RWPE2 (cell line): ENCODE measurements at regions not wholly inside any gene's neighbourhood (a gene's known extent, or its start where the extent isn't known, plus 50 kb on each side); places are given as distances from the start of the nearest gene placed in this dataset.

Experiments used
- ATAC-seq: fragments of 200-7000 bp; cut with Tn5 transposase; 3 replicates; pipeline ENCODE4 v1.9.1; 2021; ENCODE audit warnings: low read depth
- DNase-seq: peaks from one replicate; pipeline ENCODE4 v3.0.0-alpha.2; 2020; ENCODE audit warnings: low spot score
- H3K27ac ChIP-seq: fragments of 450-650 bp; 2 replicates; pipeline ENCODE4 v1.5.1; 2017; ENCODE audit warnings: mild to moderate bottlenecking; ENCODE audit not compliant: poor library complexity, severe bottlenecking
- H3K27me3 ChIP-seq: fragments of 250-450 bp; sonication (Bioruptor Pico); 2 replicates; pipeline ENCODE4 v1.5.1; 2021; ENCODE audit warnings: mild to moderate bottlenecking, moderate library complexity; ENCODE audit not compliant: insufficient read depth, poor library complexity, severe bottlenecking
- H3K36me3 ChIP-seq: fragments of 250-450 bp; sonication (Bioruptor Pico); 2 replicates; pipeline ENCODE4 v1.5.1; 2020; ENCODE audit warnings: low read depth, mild to moderate bottlenecking, moderate library complexity
- H3K4me1 ChIP-seq: fragments of 250-450 bp; sonication (Bioruptor Pico); 2 replicates; pipeline ENCODE4 v1.5.1; 2021; ENCODE audit warnings: mild to moderate bottlenecking, moderate library complexity; ENCODE audit not compliant: insufficient read depth, poor library complexity, severe bottlenecking
- H3K4me3 ChIP-seq: fragments of 250-450 bp; sonication (Bioruptor Pico); 2 replicates; pipeline ENCODE4 v1.5.1; 2021; ENCODE audit warnings: mild to moderate bottlenecking, moderate library complexity; ENCODE audit not compliant: severe bottlenecking
- H3K9me3 ChIP-seq: fragments of 250-450 bp; sonication (Bioruptor Pico); 2 replicates; pipeline ENCODE4 v1.5.1; 2021; ENCODE audit warnings: mild to moderate bottlenecking, moderate library complexity; ENCODE audit not compliant: severe bottlenecking
- CTCF ChIP-seq: fragments of 450-650 bp; IDR thresholded peaks from one replicate; pipeline ENCODE4 v1.5.1; 2017; ENCODE audit warnings: mild to moderate bottlenecking, moderate library complexity; ENCODE audit not compliant: poor library complexity, severe bottlenecking

- ATAC-seq = peak; percentile 40; the same call in 2 of the 3 replicates
- DNase-seq = no peak
- TF ChIP-seq CTCF = no peak
- Histone ChIP-seq H3K27me3 (no peaks in the 10 kb centered on the region), H3K4me3 (no peak overlapping the region), H3K36me3 (no peaks in the 10 kb centered on the region), H3K27ac (peak overlapping the region; percentile 73), H3K9me3 (no peaks in the 10 kb centered on the region), H3K4me1 (peaks cover 31% of the 10 kb centered on the region)
These were observed 664.2 kb downstream of the SORCS1 start for GRCh38 chr10:106500041-106500924.

GRCh38 chr10:106499448-106499847 is 665.1 kb downstream of the SORCS1 start:
- no peak for ATAC-seq

GRCh38 chr10:106498675-106499074 is 665.8 kb downstream of the SORCS1 start:
- no peak overlapping the region for H3K4me3 ChIP-seq
- H3K36me3 ChIP-seq = no peaks in the 10 kb centered on the region
- no peak for TF ChIP-seq CTCF
- peaks cover 27% of the 10 kb centered on the region for H3K4me1 ChIP-seq
- H3K27me3 ChIP-seq = no peaks in the 10 kb centered on the region
- no peak for DNase-seq
- no peaks in the 10 kb centered on the region for H3K9me3 ChIP-seq
- H3K27ac ChIP-seq = no peak overlapping the region
- no peak for ATAC-seq

More at GRCh38 chr10:106499448-106499847, 665.1 kb downstream of the SORCS1 start:
- no peak for DNase-seq
- H3K9me3 ChIP-seq = no peaks in the 10 kb centered on the region
- H3K4me3 ChIP-seq = no peak overlapping the region
- peaks cover 27% of the 10 kb centered on the region for H3K4me1 ChIP-seq
- H3K36me3 ChIP-seq = no peaks in the 10 kb centered on the region
- no peak for TF ChIP-seq CTCF
- H3K27me3 ChIP-seq = no peaks in the 10 kb centered on the region
- peak overlapping the region; percentile 73 for H3K27ac ChIP-seq

GRCh38 chr10:106495931-106496330 is 668.6 kb downstream of the SORCS1 start:
- H3K36me3 ChIP-seq = no peaks in the 10 kb centered on the region
- H3K27ac ChIP-seq = no peak overlapping the region
- TF ChIP-seq CTCF = no peak
- H3K4me3 ChIP-seq = no peak overlapping the region
- no peak for DNase-seq
- peaks cover 17% of the 10 kb centered on the region for H3K4me1 ChIP-seq
- no peaks in the 10 kb centered on the region for H3K9me3 ChIP-seq
- no peak for ATAC-seq
- no peaks in the 10 kb centered on the region for H3K27me3 ChIP-seq

- no peak for TF ChIP-seq CTCF
- H3K4me1 ChIP-seq = no peaks in the 10 kb centered on the region
These were observed 670.8 kb downstream of the SORCS1 start for GRCh38 chr10:106493751-106494150.

More at GRCh38 chr10:106493751-106494150, 670.8 kb downstream of the SORCS1 start:
- H3K27ac ChIP-seq = no peak overlapping the region
- DNase-seq (no peak), ATAC-seq (no peak)
- no peaks in the 10 kb centered on the region for H3K9me3 ChIP-seq
- no peak overlapping the region for H3K4me3 ChIP-seq
- H3K27me3 ChIP-seq = no peaks in the 10 kb centered on the region
- no peaks in the 10 kb centered on the region for H3K36me3 ChIP-seq
